Gastroesophageal sphincter (tissue), 3 donors: ENCODE measurements at regions not wholly inside any gene's neighbourhood (a gene's known extent, or its start where the extent isn't known, plus 50 kb on each side); places are given as distances from the start of the nearest gene placed in this dataset.

ENCODE experiments used
- EP300 ChIP-seq: sonication (generic); formaldehyde crosslinking; IDR thresholded peaks from one replicate; pipeline ENCODE4 v1.6.1; 2017; ENCODE audit warnings: antibody characterized with exemption, mild to moderate bottlenecking
- POLR2A ChIP-seq, 2 donors: fragments of 450-650 bp; IDR thresholded peaks; one replicate each; pipeline ENCODE4 v1.6.1; 2017; ENCODE audit warnings: antibody characterized with exemption in 2 of 2, mild to moderate bottlenecking in 2 of 2, moderate library complexity in 1 of 2
- TF ChIP-seq, protein P1 (sequence below), 4 experiments: fragments of 200-600 bp in 2 of 4; fragments of 450-650 bp in 2 of 4; sonication (generic) in 1 of 4; IDR thresholded peaks; one replicate each; pipeline ENCODE4 v1.5.1; 2017 to 2019; ENCODE audit warnings: antibody characterized with exemption in 4 of 4, mild to moderate bottlenecking in 2 of 4, moderate library complexity in 2 of 4

DNA sequence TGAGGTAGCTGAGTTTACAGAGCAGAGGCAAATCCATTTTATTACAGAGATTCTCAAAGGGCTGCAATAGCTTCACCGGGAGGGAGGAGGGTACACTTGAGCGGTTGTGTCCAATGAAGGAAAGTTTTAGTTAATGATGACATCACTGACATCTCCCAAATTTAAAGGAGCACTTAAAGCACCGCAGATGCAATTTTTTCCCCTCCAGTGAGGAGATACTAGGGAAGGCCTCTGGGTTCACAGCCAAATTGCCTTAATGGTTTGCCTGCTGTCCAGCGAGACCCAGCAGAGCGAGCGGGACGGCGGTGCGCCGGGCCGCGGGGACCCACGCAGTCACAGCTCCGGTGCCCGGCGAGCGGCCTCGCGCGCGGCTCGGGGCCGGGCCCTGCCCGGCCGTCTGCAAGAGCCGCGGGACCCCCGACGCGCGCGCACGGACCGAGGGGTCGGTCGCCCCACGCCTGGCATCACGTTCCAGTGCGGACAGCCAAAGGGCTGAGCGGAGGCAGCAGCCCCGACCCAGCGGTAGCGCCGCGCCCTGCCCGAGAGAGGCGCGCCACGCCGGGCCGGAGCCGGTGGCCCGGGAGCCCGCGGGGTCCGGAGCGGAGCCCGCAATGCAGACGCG is 160.5 kb upstream of the CHRNA7 start:
- TF ChIP-seq, protein P1, sequence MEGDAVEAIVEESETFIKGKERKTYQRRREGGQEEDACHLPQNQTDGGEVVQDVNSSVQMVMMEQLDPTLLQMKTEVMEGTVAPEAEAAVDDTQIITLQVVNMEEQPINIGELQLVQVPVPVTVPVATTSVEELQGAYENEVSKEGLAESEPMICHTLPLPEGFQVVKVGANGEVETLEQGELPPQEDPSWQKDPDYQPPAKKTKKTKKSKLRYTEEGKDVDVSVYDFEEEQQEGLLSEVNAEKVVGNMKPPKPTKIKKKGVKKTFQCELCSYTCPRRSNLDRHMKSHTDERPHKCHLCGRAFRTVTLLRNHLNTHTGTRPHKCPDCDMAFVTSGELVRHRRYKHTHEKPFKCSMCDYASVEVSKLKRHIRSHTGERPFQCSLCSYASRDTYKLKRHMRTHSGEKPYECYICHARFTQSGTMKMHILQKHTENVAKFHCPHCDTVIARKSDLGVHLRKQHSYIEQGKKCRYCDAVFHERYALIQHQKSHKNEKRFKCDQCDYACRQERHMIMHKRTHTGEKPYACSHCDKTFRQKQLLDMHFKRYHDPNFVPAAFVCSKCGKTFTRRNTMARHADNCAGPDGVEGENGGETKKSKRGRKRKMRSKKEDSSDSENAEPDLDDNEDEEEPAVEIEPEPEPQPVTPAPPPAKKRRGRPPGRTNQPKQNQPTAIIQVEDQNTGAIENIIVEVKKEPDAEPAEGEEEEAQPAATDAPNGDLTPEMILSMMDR (IDR thresholded peaks at IDR 0.05), result no peak
- TF ChIP-seq POLR2A (IDR thresholded peaks at IDR 0.05) (no peak), EP300 (no peak)
